ENCODE measurements at regions not wholly inside any gene's neighbourhood (a gene's known extent, or its start where the extent isn't known, plus 50 kb on each side); places are given as distances from the start of the nearest gene placed in this dataset.

GRCh38 chr11:134714021-134714656, 302.1 kb upstream of the B3GAT1 start:
- no peak for TF ChIP-seq CTCF (IDR thresholded peaks at IDR 0.05)
- TF ChIP-seq POLR2A (IDR thresholded peaks at IDR 0.05): no peak
- no peak for TF ChIP-seq EP300 (IDR thresholded peaks at IDR 0.05)
